IPS-NIHi7 (cell line): ENCODE measurements at regions not wholly inside any gene's neighbourhood (a gene's known extent, or its start where the extent isn't known, plus 50 kb on each side); places are given as distances from the start of the nearest gene placed in this dataset.
"Not testable (repeated sequence)": the region's sequence is repeated elsewhere in the genome, so short reads cannot be mapped to it uniquely, and the experiment has no call there.

ENCODE experiments used
- DNase-seq: peaks from one replicate; pipeline ENCODE4 v3.0.0; 2012; ENCODE audit warnings: mixed read lengths; ENCODE audit errors: extremely low spot score

DNA sequence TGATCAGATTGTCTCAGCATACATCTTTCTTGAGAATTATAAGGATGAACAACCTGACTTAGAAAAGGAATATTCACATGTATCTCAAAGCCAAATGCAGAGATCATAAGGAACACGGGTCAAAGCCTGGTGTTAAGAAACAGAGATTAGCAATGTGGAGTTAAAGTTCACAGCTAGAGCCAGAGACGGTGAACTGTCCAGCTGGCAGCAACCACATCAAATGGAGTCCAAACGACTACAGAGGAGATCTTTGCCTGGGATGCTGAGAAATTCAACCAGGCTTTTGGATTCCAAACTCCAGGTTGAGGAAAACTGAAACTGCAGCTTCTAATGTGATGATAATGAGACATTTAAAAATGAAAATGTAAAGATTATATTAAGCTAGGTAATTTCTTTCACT lies 939.9 kb upstream of the NXPH2 start:
- no peak for DNase-seq

DNA sequence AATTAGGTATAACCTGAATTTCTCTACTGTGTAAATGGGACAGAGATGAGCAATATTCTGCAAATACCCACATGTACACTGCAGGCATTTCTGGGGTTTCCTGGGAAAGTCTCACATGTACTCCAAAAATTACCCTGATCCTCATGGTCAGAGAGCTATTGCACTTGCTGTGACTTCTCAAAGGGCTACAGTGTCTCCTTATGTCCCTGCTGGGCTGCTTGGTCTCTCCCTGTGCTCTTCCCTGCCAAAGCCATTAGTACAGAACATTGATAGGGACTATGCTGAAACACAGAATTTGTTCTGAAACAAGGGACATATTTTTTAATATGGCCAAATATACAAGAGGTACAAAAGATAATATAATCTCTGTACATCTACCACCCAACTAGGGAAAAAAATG lies 924.4 kb upstream of the NXPH2 start:
- no peak for DNase-seq

DNA sequence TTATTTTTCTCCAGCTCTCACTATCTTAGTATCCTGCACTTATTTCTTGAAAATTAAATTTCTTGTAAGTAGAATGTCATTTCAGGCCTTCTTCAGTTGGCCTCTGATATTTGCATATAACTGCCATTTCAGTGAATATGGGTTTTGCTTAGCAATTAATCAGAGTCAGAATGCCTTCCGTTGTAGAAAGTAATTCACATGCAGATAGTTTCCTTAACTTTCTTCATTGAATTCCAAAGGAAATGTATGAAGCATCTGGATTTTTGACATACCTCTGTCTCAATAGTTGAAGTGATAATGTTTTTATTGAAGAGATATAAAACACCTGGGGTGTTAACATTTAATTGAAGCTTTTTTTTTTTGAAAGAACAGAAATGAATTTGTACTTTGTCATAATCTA lies 914.1 kb upstream of the NXPH2 start:
- no peak for DNase-seq

DNA sequence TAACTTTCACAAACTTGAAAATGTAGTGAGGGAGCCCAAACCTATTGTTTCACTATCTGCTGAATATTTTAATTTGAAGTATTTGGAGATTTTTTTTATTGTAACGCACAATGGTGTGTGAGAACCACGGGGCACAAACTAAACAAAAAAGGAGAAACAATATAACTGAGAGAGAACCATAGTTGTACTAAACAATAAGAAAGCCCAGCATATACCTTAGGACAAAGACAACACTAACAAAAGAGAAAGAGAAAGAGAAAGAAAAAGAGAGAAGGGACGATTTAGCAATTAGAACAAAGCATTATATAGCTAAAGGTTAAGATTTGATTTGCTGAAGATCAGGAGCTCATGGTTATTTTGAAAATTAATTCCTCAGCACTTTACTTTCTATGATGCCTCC lies 906.0 kb upstream of the NXPH2 start:
- no peak for DNase-seq

DNA sequence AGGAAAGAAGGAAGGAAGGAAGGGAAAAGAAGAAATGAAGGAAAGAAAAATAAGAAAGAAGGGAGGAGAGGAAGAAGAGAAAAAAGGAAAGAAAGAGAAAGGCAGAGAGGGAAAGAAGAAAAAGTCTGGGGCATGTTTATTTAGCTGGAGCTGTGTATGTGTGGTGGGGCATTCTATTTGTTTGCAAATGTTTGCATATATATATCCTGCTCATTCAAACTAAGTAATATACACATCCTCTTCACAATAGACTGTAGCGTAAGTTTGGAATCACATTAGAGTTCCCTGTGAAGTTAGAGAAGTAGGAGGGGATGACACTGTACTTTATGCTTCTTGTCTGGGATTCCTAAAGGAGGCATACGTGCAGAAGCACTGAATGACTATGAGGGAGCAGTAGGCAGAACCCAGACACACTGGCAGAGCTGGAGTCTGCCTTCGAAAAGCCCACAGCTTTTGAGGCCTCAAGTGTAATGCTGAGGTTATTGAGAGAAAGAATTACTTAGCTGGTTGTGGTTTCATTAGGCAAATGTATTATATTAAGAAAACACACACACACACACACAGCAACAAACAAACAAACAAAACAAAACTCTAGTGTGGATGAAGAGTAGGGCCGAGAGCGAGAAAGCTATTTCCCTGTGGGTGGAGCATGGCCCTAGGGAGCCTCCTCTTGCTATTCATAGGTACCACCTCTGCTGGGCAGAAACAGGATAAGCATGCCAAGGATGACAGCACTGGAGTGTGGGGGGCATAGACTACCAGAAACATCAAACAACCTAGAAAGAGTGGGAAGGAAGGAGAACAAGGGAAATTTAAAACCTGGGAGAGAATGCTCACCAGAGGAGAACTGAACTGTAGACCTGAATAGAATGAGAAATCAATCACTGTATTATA lies 905.1 kb upstream of the NXPH2 start:
- peak; percentile 25 for DNase-seq

DNA sequence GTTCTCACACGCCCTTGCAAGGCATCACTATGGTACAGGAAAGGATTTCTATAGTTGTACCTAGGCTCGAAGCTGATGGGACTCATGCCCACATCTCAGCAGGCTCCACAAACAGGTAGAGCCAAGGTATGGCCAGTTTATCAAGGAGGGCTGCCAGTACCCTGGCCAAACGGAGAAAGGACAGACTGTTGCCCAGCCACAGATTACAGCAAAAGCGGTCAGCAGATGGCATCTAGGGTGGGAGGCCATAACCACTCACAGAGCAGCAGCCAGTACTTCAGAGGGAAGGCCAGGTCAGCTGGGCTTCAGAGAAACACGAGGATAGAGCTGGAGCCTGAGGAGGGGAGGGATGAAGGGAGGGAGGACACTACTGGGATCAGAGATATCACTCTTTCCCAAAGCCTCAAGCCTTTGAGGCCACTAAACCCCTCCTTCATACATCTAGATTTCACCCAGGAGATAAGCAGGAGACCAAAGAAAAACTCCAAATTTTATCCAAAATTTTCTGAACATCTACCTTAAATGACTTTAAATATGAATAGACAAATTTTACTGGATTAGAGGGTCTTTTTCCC lies 904.2 kb upstream of the NXPH2 start:
- no peak for DNase-seq

DNA sequence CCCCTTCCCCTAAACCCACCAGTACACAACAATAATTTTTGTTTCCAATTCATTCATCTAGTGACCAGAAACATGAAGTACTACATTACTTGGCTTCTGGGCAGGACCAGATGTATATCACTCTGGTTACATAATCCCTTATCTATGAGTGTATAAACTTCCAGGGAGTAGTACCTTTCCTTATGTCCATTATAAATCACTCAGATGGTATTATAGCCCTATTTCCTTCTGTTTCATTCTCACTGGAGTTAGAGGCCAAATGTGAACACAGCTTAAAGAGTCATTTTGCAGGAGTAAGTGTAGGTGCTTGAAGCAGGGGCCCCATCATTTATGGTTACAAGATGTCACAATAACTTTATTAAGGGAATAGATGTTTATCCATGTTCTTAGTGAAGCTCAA lies 894.4 kb upstream of the NXPH2 start:
- no peak for DNase-seq

DNA sequence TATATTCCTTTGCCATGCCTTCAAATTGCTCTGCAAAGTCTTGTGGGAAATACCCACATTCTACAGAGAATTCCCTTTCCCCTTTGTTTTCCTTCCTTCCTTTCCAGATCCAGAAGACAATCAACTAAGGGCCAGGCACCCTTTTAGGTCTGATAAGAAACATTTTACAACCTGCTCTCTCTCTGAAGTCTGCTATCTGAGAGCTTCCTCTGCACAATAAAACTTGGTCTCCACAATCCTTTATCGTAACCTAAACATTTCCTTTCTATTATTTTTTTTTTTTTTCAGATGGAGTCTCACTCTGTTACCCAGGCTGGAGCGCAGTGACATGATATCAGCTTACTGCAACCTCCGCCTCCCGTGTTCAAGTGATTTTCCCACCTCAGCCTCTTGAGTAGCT lies 893.3 kb upstream of the NXPH2 start:
- DNase-seq = not testable (repeated sequence)

DNA sequence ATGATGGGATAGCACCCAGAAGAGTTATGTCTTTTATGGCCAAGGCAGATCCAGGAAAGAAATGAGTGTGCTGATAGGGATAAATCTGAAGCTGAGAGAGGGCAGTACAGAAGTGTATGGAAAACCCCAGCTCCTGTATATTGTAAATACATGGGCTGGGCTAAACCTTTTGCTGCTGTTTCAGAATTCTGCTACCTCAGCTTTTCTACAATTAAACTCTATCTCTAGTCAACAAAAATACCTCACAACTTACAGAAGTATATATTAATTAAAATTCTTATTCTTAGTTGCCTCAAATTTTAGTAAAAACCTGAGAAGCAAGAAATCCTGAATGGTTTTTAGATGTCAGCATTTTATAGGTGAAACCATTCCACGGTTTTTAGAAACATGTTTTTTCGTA lies 889.5 kb upstream of the NXPH2 start:
- DNase-seq = no peak

DNA sequence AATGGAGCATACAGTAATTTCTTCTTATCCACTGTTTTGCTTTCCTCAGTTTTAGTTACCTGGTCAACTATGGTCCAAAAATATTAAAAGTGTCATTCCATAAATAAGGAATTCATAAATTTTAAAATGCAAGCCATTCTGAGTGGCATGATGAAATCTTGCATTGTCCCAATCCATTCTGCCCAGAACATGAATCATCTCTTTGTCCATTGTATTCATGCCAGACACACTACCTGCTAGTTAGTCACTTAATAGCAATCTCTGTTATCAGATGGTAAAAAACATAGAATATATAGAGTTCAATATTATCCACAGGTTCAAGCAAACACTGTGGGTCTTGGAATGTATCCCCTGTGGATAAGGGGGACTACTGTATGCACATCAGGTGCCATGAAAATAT lies 872.2 kb upstream of the NXPH2 start:
- DNase-seq = no peak

DNA sequence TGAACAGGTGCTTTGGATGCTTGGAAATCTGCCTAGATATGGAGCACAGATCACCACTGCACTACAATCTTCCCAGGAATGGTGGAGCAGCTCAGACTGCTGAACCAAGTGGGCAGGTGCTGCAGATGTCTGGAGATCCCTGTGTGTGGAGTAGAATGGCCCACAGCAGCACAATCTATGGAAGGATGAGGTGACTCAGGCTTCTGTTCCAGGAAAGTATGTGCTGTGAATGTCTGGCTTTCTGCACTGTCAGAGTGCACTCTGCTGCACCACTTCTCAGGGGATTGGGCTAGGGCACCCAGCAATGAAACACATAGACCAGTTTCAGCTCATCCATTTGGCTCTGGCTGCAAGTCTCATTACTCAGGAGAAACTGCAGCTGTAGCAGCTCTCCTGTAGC lies 865.4 kb upstream of the NXPH2 start:
- DNase-seq = no peak

DNA sequence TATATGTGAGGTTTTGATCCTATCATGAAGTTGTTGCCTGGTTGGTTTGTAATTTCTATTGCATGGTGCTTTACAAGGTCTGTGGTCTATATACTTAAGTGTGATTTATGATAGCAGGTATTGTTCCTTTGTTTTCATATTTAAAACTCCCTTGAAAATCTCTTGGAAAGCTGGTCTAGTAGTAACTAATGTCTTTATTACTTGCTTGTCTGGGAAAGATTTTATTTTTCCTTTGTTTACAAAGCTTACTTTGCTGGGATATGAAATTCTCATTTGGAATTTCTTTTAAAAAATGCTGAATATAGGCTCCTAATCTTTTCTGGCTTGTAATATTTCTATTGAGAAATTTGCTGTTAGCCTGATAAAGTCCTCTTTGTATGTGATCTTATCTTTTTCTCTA lies 862.9 kb upstream of the NXPH2 start:
- no peak for DNase-seq

DNA sequence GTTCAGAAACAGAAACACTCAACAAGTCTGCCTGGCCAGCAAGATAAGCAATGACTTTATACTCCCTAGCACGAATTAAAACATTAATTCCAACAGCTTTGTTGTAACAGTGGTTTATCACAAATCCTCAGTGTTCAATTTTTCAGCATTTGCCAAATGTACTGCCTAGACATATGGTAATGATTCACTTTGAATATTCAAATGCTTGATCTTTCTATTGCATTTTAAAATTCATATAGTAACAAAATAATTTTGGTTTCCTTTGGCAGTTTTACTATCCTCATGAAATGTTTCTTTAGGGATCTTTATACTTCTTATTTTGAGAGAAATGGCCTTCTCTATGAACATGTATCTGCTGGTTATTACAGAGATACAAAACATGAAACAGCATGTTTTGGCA lies 851.8 kb upstream of the NXPH2 start:
- no peak for DNase-seq

DNA sequence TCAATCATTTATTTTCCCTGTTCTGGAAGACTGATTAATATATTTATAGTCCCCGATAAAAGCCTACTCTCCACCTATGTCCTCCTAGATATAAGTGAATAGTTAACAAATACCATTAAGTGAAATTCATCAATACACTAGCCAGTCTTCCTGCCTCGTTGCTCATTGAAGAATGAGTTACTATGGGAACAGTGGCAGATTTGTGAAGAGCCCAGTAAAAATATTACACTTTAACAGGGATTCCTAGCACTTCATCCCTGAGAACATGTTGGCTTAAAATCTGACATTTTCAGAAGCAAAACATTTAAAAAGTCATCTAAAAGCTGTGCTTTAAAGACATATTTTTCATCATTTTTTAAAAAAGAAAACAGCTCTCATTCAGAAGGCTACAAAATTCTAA lies 848.7 kb upstream of the NXPH2 start:
- no peak for DNase-seq

DNA sequence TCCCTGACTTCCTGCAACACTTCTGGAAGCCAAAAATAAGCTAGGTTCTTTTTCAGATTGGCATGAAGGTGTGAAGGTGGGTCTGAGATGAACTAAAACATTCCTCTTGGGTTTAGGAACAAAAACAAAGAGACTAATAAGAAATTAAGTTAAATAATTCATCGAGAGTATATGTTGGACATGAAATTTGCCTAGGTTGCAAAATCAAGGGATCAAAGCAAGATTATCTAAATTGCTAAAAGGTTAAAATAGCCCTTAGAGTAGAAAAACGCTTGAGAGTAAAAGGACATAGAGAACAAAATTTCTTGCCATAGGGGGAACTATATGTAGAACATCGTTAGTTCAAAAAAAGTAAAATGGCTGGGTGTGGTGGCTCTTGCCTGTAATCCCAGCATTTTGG lies 845.9 kb upstream of the NXPH2 start:
- no peak for DNase-seq

DNA sequence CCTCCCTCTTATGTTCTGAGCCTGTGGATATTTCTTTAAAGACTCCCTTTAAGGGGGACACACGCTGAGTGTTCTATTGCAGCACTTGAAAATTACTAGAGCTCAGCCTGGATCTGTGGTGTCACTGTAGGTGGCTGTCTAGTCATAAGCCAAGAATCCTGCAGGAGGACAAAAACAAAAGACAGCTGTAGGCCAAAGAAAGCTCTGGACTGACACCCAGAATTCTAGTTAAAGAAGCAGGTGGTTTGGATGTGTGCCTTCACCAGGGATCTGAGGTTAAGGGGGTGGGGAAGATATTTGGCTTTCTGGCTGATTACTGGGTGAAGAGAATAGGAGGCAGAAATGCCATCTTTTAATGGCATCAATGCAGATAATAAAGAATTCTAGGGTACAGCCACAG lies 842.5 kb upstream of the NXPH2 start:
- no peak for DNase-seq

DNA sequence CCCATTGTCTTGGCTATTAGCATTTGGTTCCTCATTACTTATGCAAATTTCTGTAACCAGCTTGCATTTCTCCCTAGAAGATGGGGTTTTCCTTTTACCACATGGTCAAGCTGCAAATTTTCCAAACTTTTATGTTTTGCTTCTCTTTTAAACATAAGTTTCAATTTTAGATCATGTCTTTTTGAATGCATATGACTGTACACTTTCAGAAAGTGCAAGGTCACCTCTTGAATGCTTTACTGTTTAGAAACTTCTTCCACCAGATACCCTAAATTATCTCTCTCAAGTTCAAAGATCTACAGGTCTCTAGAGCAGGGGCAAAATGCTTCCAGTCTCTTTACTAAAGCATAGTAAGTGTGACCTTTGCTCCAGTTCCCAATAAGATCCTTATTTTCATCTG lies 837.6 kb upstream of the NXPH2 start:
- DNase-seq = no peak

DNA sequence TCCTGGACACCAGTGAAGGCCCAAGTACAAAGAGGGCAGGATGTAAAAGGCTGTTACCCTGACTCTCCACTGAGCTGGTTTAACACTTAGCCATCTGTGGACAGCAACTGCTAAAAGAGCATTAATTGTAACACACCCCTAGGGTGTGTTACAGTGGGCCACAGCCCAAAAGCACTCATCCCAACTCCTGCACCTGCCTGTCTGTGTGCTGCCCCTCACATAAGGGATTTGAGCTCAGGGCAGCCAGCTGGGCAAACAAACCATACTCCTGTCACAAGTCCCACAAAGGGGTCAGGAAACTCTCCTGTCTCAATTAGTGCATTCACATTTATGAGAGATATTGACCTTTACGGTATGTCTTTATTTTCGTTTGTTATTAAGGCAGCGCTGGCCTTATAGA lies 833.1 kb upstream of the NXPH2 start:
- DNase-seq = no peak

DNA sequence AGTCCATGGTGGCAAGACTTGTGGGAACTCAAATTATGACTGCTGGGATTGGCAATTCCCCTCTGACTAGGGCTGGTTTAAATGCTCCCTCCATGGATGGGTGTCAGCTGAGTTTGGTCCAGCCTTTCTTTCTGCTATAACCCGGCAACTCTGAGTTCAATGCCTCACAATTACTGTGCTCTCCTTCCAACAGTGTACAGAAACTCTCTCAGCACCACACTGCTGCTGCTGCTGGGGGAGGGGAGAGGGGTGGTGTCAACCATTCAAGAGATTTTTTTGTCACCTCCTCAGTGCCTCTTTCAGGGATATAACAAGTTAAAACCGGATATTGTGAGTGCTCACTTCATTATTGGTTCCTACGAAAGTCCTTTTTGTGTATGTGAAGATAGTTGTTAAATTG lies 830.3 kb upstream of the NXPH2 start:
- no peak for DNase-seq

DNA sequence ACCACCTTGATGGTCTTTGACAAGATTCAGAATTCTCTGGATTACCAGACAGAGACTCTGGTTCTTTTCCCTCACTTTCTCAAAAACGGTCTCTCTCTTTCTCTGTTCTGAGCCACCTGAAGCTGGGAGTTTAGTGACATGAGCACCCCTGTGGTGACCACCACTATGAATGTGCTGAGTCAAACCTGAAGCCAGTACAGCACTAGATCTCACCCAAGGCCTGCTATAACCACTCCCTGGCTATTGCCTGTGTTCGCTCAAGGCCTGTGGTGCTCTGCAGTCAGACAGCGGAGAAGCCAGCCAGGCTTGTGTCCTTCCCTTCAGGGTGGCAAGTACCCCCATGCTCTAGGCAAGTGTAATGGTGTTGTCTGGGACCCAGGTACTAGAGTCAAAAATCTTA lies 828.9 kb upstream of the NXPH2 start:
- DNase-seq = no peak

DNA sequence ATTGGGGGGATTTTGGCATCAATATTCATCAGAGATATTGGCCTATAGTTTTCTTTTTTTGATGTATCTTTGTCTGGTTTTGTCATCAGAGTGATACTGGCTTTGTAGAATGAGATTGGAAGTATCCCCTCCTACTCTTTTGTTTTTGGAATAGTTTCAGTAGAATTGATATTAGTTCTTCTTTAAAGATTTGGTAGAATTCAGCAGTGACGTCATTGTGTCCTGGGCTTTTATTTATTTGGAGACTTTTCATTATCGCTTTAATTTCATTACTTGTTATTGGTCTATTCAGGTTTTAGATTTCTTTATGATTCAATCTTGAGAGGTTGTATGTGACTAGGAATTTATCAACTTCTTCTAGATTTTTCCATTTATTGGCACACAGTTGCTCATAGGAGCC lies 825.5 kb upstream of the NXPH2 start:
- no peak for DNase-seq

DNA sequence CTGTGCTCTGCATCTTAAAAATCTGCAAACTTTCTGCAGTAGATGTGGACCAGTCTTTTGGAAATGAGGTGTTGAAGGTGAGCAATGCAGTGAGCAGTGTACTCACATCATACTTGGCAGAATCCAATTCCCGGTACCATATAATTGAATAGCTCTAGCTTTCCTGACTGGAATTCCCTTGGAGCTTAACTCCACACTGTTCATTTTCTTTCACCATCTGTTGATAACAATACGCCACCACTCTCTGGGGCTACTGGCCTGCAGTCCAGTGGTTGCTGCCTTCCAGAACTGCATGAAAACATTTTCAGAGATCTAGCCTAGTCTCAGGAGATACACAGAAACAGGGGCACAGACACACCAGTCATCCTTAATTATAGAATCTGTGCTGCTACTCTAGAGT lies 820.0 kb upstream of the NXPH2 start:
- no peak for DNase-seq

DNA sequence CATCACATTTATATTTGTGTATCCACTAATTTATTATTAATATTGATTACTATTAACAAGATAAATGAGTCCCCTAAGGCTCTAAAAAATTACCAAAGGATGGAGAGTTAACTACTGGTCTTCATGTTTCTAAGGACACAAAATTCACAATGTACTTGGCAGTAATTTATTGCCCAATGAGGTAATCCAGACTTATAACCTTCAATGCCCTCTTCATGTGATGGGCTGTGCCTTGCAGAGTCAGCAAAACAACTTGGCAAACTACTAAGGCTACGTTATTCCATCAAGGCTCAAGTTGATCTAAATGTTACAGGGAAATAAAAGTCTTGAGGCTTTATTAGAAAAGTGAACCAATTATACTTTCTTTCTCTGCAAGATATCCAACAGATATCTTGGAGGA lies 804.9 kb upstream of the NXPH2 start:
- no peak for DNase-seq

DNA sequence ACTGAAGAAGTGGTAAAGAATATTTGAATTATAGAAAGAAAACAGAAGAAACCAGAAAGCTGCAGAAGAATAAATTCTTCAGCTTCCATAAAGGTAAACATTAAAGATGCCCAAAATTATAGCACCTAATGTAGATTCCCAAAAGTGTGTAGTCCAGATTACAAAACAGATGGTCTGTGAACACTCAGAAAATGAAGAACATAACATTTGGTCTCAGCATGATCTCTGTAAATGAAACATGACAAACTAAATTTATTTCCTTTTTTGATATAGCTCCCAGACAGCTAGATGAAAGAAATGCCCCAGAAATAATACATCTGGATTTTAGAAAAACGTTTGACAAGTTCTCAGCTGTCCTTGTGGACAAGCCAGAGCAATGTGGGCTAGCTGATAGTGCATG lies 794.2 kb upstream of the NXPH2 start:
- DNase-seq = no peak
